ENCODE measurements at regions not wholly inside any gene's neighbourhood (a gene's known extent, or its start where the extent isn't known, plus 50 kb on each side); places are given as distances from the start of the nearest gene placed in this dataset.

- CTCF ChIA-PET = no interaction called here
- TF ChIP-seq PKNOX1 (IDR thresholded peaks at IDR 0.05) (no peak), TARDBP (IDR thresholded peaks at IDR 0.05) (no peak), FOXM1 (IDR thresholded peaks at IDR 0.05; ENCODE audit: borderline replicate concordance) (no peak), LEF1 (IDR thresholded peaks at IDR 0.05; ENCODE audit: borderline replicate concordance) (no peak), NFRKB (IDR thresholded peaks at IDR 0.05) (no peak), L3MBTL2 (conservative IDR thresholded peaks at IDR 0.05) (no peak), ARNT (IDR thresholded peaks at IDR 0.05) (no peak), HDGF (IDR thresholded peaks at IDR 0.05; ENCODE audit: borderline replicate concordance) (no peak), ZNF384 (IDR thresholded peaks at IDR 0.05) (no peak), FOXA1 (IDR thresholded peaks at IDR 0.05) (no peak), BHLHE40 (IDR thresholded peaks at IDR 0.05; ENCODE audit: borderline replicate concordance) (no peak), SP1 (IDR thresholded peaks at IDR 0.05) (no peak), SUZ12 (IDR thresholded peaks at IDR 0.05) (no peak), CTBP1 (IDR thresholded peaks at IDR 0.05; ENCODE audit: borderline replicate concordance) (no peak), ELF4 (IDR thresholded peaks at IDR 0.05) (no peak), FOXK2 (IDR thresholded peaks at IDR 0.05) (no peak)
- POLR2A ChIA-PET = no interaction called here
- DNase-seq (ENCODE audit: extremely low spot score) = no peak
Measured at GRCh38 chr13:40464337-40465014, 202.0 kb downstream of the FOXO1 start.

DNA sequence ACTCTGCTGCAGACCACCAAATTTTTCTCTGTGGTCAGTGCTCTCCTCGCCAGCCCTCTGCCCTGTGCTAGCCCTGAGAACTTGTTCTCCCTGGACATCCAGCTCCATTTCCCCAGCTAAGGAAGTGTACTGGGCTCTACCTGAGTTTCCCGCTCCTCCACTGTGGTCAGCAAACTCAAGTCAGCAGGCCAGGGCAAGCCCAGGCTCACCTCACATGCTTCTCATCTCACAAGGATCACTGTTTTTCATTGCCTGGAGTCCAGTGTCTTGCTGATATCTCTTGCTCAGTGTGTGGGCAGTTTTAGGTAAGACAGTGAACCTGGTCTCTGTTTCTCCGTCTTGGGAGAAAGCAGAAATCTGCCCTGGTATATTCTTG lies 201.4 kb downstream of the FOXO1 start:
- POLR2A ChIA-PET = no interaction called here
- DNase-seq (ENCODE audit: extremely low spot score) = no peak
- CTCF ChIA-PET = no interaction called here
- TF ChIP-seq BHLHE40 (IDR thresholded peaks at IDR 0.05; ENCODE audit: borderline replicate concordance) = no peak
- no peak for TF ChIP-seq FOXA1 (IDR thresholded peaks at IDR 0.05)
- no peak for TF ChIP-seq SP1 (IDR thresholded peaks at IDR 0.05)
- TF ChIP-seq CTBP1 (IDR thresholded peaks at IDR 0.05; ENCODE audit: borderline replicate concordance) = no peak
- TF ChIP-seq TARDBP (IDR thresholded peaks at IDR 0.05) = no peak
- TF ChIP-seq HDGF (IDR thresholded peaks at IDR 0.05; ENCODE audit: borderline replicate concordance) = no peak
- no peak for TF ChIP-seq SUZ12 (IDR thresholded peaks at IDR 0.05)
- TF ChIP-seq NFRKB (IDR thresholded peaks at IDR 0.05) = no peak
- no peak for TF ChIP-seq PKNOX1 (IDR thresholded peaks at IDR 0.05)
- no peak for TF ChIP-seq FOXK2 (IDR thresholded peaks at IDR 0.05)
- no peak for TF ChIP-seq L3MBTL2 (conservative IDR thresholded peaks at IDR 0.05)
- no peak for TF ChIP-seq FOXM1 (IDR thresholded peaks at IDR 0.05; ENCODE audit: borderline replicate concordance)
- TF ChIP-seq ELF4 (IDR thresholded peaks at IDR 0.05) = no peak
- no peak for TF ChIP-seq LEF1 (IDR thresholded peaks at IDR 0.05; ENCODE audit: borderline replicate concordance)
- TF ChIP-seq ZNF384 (IDR thresholded peaks at IDR 0.05) = no peak
- no peak for TF ChIP-seq ARNT (IDR thresholded peaks at IDR 0.05)

- ChIA-PET CTCF (no interaction called here), POLR2A (no interaction called here)
- TF ChIP-seq SP1 (IDR thresholded peaks at IDR 0.05) (no peak), PKNOX1 (IDR thresholded peaks at IDR 0.05) (no peak), NFRKB (IDR thresholded peaks at IDR 0.05) (no peak), BHLHE40 (IDR thresholded peaks at IDR 0.05; ENCODE audit: borderline replicate concordance) (no peak), ZNF384 (IDR thresholded peaks at IDR 0.05) (no peak), FOXK2 (IDR thresholded peaks at IDR 0.05) (no peak), CTBP1 (IDR thresholded peaks at IDR 0.05; ENCODE audit: borderline replicate concordance) (no peak), TARDBP (IDR thresholded peaks at IDR 0.05) (no peak), L3MBTL2 (conservative IDR thresholded peaks at IDR 0.05) (no peak), HDGF (IDR thresholded peaks at IDR 0.05; ENCODE audit: borderline replicate concordance) (no peak), ARNT (IDR thresholded peaks at IDR 0.05) (no peak), FOXM1 (IDR thresholded peaks at IDR 0.05; ENCODE audit: borderline replicate concordance) (no peak), FOXA1 (IDR thresholded peaks at IDR 0.05) (no peak)
- DNase-seq (ENCODE audit: extremely low spot score) = no peak
Measured at GRCh38 chr13:40466272-40466671, 200.2 kb downstream of the FOXO1 start.

DNA sequence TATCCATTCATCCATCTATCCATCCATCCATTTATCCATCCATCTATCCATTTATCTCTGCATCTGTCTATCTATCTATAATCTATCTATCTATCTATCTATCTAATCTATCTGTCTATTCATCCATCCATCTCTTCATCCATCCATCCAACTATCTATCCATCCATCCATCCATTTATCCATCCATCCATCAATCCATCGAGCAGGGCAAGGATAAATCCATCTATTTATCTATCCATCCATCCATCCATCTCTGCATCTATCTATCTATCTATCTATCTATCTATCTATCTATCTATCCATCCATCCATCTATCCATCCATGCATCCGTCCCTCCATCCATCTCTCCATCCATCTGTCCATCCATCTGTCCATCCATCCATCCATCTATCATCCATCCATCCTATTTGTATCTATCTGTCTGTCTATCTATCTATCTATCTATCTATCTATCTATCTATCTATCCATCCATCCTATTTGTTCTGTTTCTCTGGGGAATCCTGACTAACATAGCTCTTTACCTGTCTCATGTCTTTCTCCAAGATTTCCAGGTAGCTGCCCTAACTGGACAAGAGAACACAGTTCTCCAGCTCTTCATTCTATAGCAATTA lies 198.1 kb downstream of the FOXO1 start:
- no peak for TF ChIP-seq NFRKB (IDR thresholded peaks at IDR 0.05)
- TF ChIP-seq ARNT (IDR thresholded peaks at IDR 0.05) = no peak
- TF ChIP-seq L3MBTL2 (conservative IDR thresholded peaks at IDR 0.05) = no peak
- no peak for TF ChIP-seq CTBP1 (IDR thresholded peaks at IDR 0.05; ENCODE audit: borderline replicate concordance)
- no peak for TF ChIP-seq FOXM1 (IDR thresholded peaks at IDR 0.05; ENCODE audit: borderline replicate concordance)
- no peak for TF ChIP-seq ELF4 (IDR thresholded peaks at IDR 0.05)
- TF ChIP-seq PKNOX1 (IDR thresholded peaks at IDR 0.05) = no peak
- TF ChIP-seq BHLHE40 (IDR thresholded peaks at IDR 0.05; ENCODE audit: borderline replicate concordance) = no peak
- no peak for TF ChIP-seq FOXK2 (IDR thresholded peaks at IDR 0.05)
- no peak for TF ChIP-seq SUZ12 (IDR thresholded peaks at IDR 0.05)
- TF ChIP-seq FOXA1 (IDR thresholded peaks at IDR 0.05) = no peak
- no peak for DNase-seq (ENCODE audit: extremely low spot score)
- CTCF ChIA-PET = no interaction called here
- POLR2A ChIA-PET = no interaction called here

GRCh38 chr13:40469581-40470310 lies 196.7 kb downstream of the FOXO1 start:
- CTCF ChIA-PET = no interaction called here
- TF ChIP-seq BHLHE40 (IDR thresholded peaks at IDR 0.05; ENCODE audit: borderline replicate concordance) (no peak), CTBP1 (IDR thresholded peaks at IDR 0.05; ENCODE audit: borderline replicate concordance) (no peak), LEF1 (IDR thresholded peaks at IDR 0.05; ENCODE audit: borderline replicate concordance) (no peak), NFRKB (IDR thresholded peaks at IDR 0.05) (no peak), ARNT (IDR thresholded peaks at IDR 0.05) (no peak), FOXK2 (IDR thresholded peaks at IDR 0.05) (no peak), ZNF384 (IDR thresholded peaks at IDR 0.05) (no peak), L3MBTL2 (conservative IDR thresholded peaks at IDR 0.05) (no peak), SP1 (IDR thresholded peaks at IDR 0.05) (no peak), FOXA1 (IDR thresholded peaks at IDR 0.05) (no peak), PKNOX1 (IDR thresholded peaks at IDR 0.05) (no peak), SUZ12 (IDR thresholded peaks at IDR 0.05) (no peak), HDGF (IDR thresholded peaks at IDR 0.05; ENCODE audit: borderline replicate concordance) (no peak), FOXM1 (IDR thresholded peaks at IDR 0.05; ENCODE audit: borderline replicate concordance) (no peak), ELF4 (IDR thresholded peaks at IDR 0.05) (no peak), TARDBP (IDR thresholded peaks at IDR 0.05) (no peak)
- POLR2A ChIA-PET = no interaction called here
- DNase-seq (ENCODE audit: extremely low spot score) = no peak
